ENCODE measurements at regions not wholly inside any gene's neighbourhood (a gene's known extent, or its start where the extent isn't known, plus 50 kb on each side); places are given as distances from the start of the nearest gene placed in this dataset.

DNA sequence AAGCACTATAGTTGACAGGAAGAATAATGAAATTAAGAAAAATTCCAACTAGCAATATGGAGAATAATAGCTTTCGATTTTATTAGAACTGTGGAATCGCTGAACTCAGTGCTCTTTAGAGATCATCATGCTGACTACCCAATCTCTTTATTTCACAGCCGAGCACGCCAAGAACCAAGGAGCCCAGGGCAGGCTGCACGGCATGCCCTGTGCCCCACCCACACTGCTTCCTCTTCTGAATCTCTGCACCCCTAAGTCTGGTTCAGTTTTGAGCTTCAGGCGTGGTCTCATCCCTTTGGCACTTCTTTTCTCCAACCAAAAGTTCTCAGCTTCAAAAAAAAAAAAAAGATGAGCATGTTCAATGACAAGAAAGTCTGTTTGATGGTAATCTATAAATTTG lies 92.4 kb upstream of the ZNF800 start:
- Histone ChIP-seq H3K36me3 (ENCODE audit: control insufficient read depth, insufficient read depth, low read length) (no peaks in the 10 kb centered on the region), H3K9ac (ENCODE audit: extremely low read depth, low read length, poor library complexity, severe bottlenecking) (no peak overlapping the region), H3K4me3 (ENCODE audit: low read length) (no peak overlapping the region), H3K9me3 (ENCODE audit: control insufficient read depth, low read length) (no peaks in the 10 kb centered on the region), H3K4me1 (ENCODE audit: control insufficient read depth, insufficient read depth, low read length) (no peaks in the 10 kb centered on the region), H3K27ac (ENCODE audit: low read depth, low read length) (no peak overlapping the region), H3K27me3 (ENCODE audit: control insufficient read depth, insufficient read depth, low read length, poor library complexity, severe bottlenecking) (peaks cover 30% of the 10 kb centered on the region)
- TF ChIP-seq CTCF (conservative IDR thresholded peaks at IDR 0.05): no peak
- 88 to 94% methylated on average over 3 to 6 of the region's 6 CpGs for WGBS, 2 experiments (ENCODE audit: insufficient coverage in 1 of 2, insufficient read length in 1 of 2)
- no peaks in the 10 kb centered on the region for H3K36me3 Mint-ChIP-seq (ENCODE audit: low read depth)
- H3K4me1 Mint-ChIP-seq: no peaks in the 10 kb centered on the region
- H3K27me3 Mint-ChIP-seq (ENCODE audit: insufficient read depth): peaks cover 39% of the 10 kb centered on the region
- H3K27ac Mint-ChIP-seq: no peak overlapping the region
- peaks cover 2% of the 10 kb centered on the region for H3K9me3 Mint-ChIP-seq
- H3K4me3 Mint-ChIP-seq: no peak overlapping the region
- no peak for DNase-seq

- Histone ChIP-seq H3K9me3 (ENCODE audit: control insufficient read depth, low read length) (no peaks in the 10 kb centered on the region), H3K9ac (ENCODE audit: extremely low read depth, low read length, poor library complexity, severe bottlenecking) (no peak overlapping the region), H3K27ac (ENCODE audit: low read depth, low read length) (no peak overlapping the region), H3K4me1 (ENCODE audit: control insufficient read depth, insufficient read depth, low read length) (no peaks in the 10 kb centered on the region), H3K4me3 (ENCODE audit: low read length) (no peak overlapping the region), H3K36me3 (ENCODE audit: control insufficient read depth, insufficient read depth, low read length) (no peaks in the 10 kb centered on the region), H3K27me3 (ENCODE audit: control insufficient read depth, insufficient read depth, low read length, poor library complexity, severe bottlenecking) (peaks cover 9% of the 10 kb centered on the region)
- no peak for DNase-seq
- Mint-ChIP-seq H3K27ac (no peak overlapping the region), H3K4me1 (no peaks in the 10 kb centered on the region), H3K9me3 (no peaks in the 10 kb centered on the region), H3K27me3 (ENCODE audit: insufficient read depth) (peaks cover 19% of the 10 kb centered on the region), H3K4me3 (no peak overlapping the region), H3K36me3 (ENCODE audit: low read depth) (no peaks in the 10 kb centered on the region)
- TF ChIP-seq CTCF (conservative IDR thresholded peaks at IDR 0.05): no peak
- 83 to 88% methylated on average over 1 to 2 of the region's 2 CpGs for WGBS, 2 experiments (ENCODE audit: insufficient coverage in 1 of 2, insufficient read length in 1 of 2)
Observed at GRCh38 chr7:127478461-127478860, 86.0 kb upstream of the ZNF800 start.

DNA sequence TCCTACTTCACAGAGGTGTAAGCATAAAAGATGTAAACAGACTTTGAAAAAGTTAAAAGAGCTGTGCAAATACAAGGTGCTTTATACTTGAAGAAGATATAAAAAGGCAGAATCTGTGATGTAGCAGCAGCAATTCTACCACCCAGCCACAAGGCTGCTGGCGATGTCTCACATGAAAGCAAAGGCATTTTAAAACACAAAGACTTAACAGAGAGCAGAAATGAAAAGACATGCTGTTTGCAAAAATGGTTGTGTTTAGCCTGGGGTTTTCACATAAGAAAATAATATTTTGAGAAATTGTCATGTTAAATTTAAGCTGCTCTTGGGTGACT lies 85.5 kb upstream of the ZNF800 start:
- no peak for DNase-seq
- Histone ChIP-seq H3K4me1 (ENCODE audit: control insufficient read depth, insufficient read depth, low read length) (no peaks in the 10 kb centered on the region), H3K9me3 (ENCODE audit: control insufficient read depth, low read length) (no peaks in the 10 kb centered on the region), H3K27ac (ENCODE audit: low read depth, low read length) (no peak overlapping the region), H3K36me3 (ENCODE audit: control insufficient read depth, insufficient read depth, low read length) (no peaks in the 10 kb centered on the region), H3K27me3 (ENCODE audit: control insufficient read depth, insufficient read depth, low read length, poor library complexity, severe bottlenecking) (peaks cover 14% of the 10 kb centered on the region), H3K9ac (ENCODE audit: extremely low read depth, low read length, poor library complexity, severe bottlenecking) (no peak overlapping the region), H3K4me3 (ENCODE audit: low read length) (no peak overlapping the region)
- Mint-ChIP-seq H3K4me3 (no peak overlapping the region), H3K36me3 (ENCODE audit: low read depth) (no peaks in the 10 kb centered on the region), H3K27me3 (ENCODE audit: insufficient read depth) (peaks cover 24% of the 10 kb centered on the region), H3K4me1 (no peaks in the 10 kb centered on the region), H3K27ac (no peak overlapping the region), H3K9me3 (no peaks in the 10 kb centered on the region)
- WGBS, 2 experiments (ENCODE audit: insufficient coverage in 1 of 2, insufficient read length in 1 of 2): 18% methylated on average over 1 of the region's 1 CpG; no CpG with 5 or more reads in 1 of the 2 experiments
- TF ChIP-seq CTCF (conservative IDR thresholded peaks at IDR 0.05): peak; percentile 51
